Astrocyte of the cerebellum (primary cell): ENCODE measurements at regions not wholly inside any gene's neighbourhood (a gene's known extent, or its start where the extent isn't known, plus 50 kb on each side); places are given as distances from the start of the nearest gene placed in this dataset.

Experiments used
- DNase-seq: peaks from one replicate; pipeline ENCODE4 v3.0.0-alpha.2; 2011; ENCODE audit warnings: low read depth
- H3K4me3 ChIP-seq: 2 replicates; pipeline ENCODE4 v1.5.1; 2011; ENCODE audit warnings: mild to moderate bottlenecking, low read depth, low read length, moderate library complexity
- CTCF ChIP-seq: IDR thresholded peaks from 2 replicates; pipeline ENCODE4 v1.5.1; 2012; ENCODE audit warnings: low read length, low read depth, moderate library complexity, mild to moderate bottlenecking; ENCODE audit errors: missing control alignments
- in situ Hi-C: cut with HindIII; loops from 2 replicates; pipeline ENCODE4 v1.10.0; 2017; ENCODE audit warnings: low sequenced_read_pairs

GRCh38 chr5:176169393-176170063 lies 68.7 kb upstream of the SIMC1 start:
- in situ Hi-C loops = no loop called here
- no peak for DNase-seq
- H3K4me3 ChIP-seq = no peak overlapping the region
- TF ChIP-seq CTCF = no peak

- in situ Hi-C loops = no loop called here
- no peak for TF ChIP-seq CTCF
- no peak overlapping the region for H3K4me3 ChIP-seq
- DNase-seq = no peak
These were observed 68.1 kb upstream of the SIMC1 start for GRCh38 chr5:176170084-176170483.

- no peak for DNase-seq
- no peak for TF ChIP-seq CTCF
- H3K4me3 ChIP-seq = no peak overlapping the region
- in situ Hi-C loops = no loop called here
These were observed 67.0 kb upstream of the SIMC1 start for GRCh38 chr5:176171171-176171760.

- no peak for TF ChIP-seq CTCF
- DNase-seq = no peak
- in situ Hi-C loops = no loop called here
These were observed 66.0 kb upstream of the SIMC1 start for GRCh38 chr5:176172246-176172645.

GRCh38 chr5:176173647-176174046 lies 64.6 kb upstream of the SIMC1 start:
- H3K4me3 ChIP-seq = no peak overlapping the region
- no peak for TF ChIP-seq CTCF
- in situ Hi-C loops = no loop called here
- DNase-seq = no peak

More at GRCh38 chr5:176172246-176172645, 66.0 kb upstream of the SIMC1 start:
- no peak overlapping the region for H3K4me3 ChIP-seq

- in situ Hi-C loops = no loop called here
- no peak for DNase-seq
- no peak overlapping the region for H3K4me3 ChIP-seq
- TF ChIP-seq CTCF = no peak
These were observed 63.7 kb upstream of the SIMC1 start for GRCh38 chr5:176174345-176175025.
